Caco-2 (cell line): ENCODE measurements at regions not wholly inside any gene's neighbourhood (a gene's known extent, or its start where the extent isn't known, plus 50 kb on each side); places are given as distances from the start of the nearest gene placed in this dataset.

ENCODE experiments used
- BruUV-seq: library from RNA; stranded (reverse); fragments of 400-500 nt; replicated peaks from 2 replicates; lab custom pipeline; 2021; lab: Mats Ljungman, UMichigan
- CTCF ChIA-PET: fragments of 300-600 bp; sonication (Branson Sonifier 250); formaldehyde crosslinking; loops from one replicate; lab custom pipeline; 2022; ENCODE audit warnings: antibody characterized with exemption; lab: Charles Lee
- POLR2A ChIA-PET: fragments of 300-600 bp; sonication (Branson Sonifier 250); formaldehyde crosslinking; loops from one replicate; lab custom pipeline; 2022; ENCODE audit warnings: antibody characterized with exemption; lab: Charles Lee
- DNase-seq, 2 experiments: peaks; one replicate each; pipeline versions ENCODE4 v3.0.0 to v3.0.0-alpha.2; 2020 to 2022
- H3K27me3 ChIP-seq: replicated peaks from 2 replicates; pipeline ENCODE4 v1.6.0; 2011; ENCODE audit warnings: low read length; ENCODE audit not compliant: control insufficient read depth, insufficient read depth
- H3K36me3 ChIP-seq: 2 replicates; pipeline ENCODE4 v1.5.1; 2011; ENCODE audit warnings: low read length; ENCODE audit not compliant: control insufficient read depth, insufficient read depth
- H3K4me1 ChIP-seq: fragments of 250-450 bp; sonication (Bioruptor Pico); 2 replicates; pipeline ENCODE4 v1.5.1; 2020; ENCODE audit warnings: mild to moderate bottlenecking
- H3K4me3 ChIP-seq: 2 replicates; pipeline ENCODE4 v1.5.1; 2011; ENCODE audit warnings: low read depth, mild to moderate bottlenecking, control low read depth, low read length
- H3K9me3 ChIP-seq: fragments of 250-450 bp; sonication (Bioruptor Pico); 2 replicates; pipeline ENCODE4 v1.5.1; 2020; ENCODE audit warnings: mild to moderate bottlenecking, moderate library complexity
- H3K27ac Mint-ChIP-seq: one replicate; pipeline ENCODE4 v1.8.0; 2022; ENCODE audit warnings: mixed read lengths; ENCODE audit not compliant: unreplicated experiment
- H3K27me3 Mint-ChIP-seq: one replicate; pipeline ENCODE4 v1.8.0; 2022; ENCODE audit warnings: mixed read lengths; ENCODE audit not compliant: insufficient read depth, unreplicated experiment
- H3K36me3 Mint-ChIP-seq: one replicate; pipeline ENCODE4 v1.8.0; 2022; ENCODE audit warnings: mild to moderate bottlenecking, mixed read lengths; ENCODE audit not compliant: insufficient read depth, unreplicated experiment
- H3K4me1 Mint-ChIP-seq: one replicate; pipeline ENCODE4 v1.8.0; 2022; ENCODE audit warnings: low read depth, mixed read lengths; ENCODE audit not compliant: unreplicated experiment
- H3K4me3 Mint-ChIP-seq: one replicate; pipeline ENCODE4 v1.8.0; 2022; ENCODE audit warnings: mild to moderate bottlenecking, moderate library complexity, mixed read lengths; ENCODE audit not compliant: unreplicated experiment
- H3K9me3 Mint-ChIP-seq: one replicate; pipeline ENCODE4 v1.8.0; 2022; ENCODE audit warnings: mixed read lengths; ENCODE audit not compliant: unreplicated experiment
- CTCF ChIP-seq, 2 experiments: fragments of 200-600 bp in 1 of 2; IDR thresholded peaks; 1 replicate in 1 of 2; 2 replicates in 1 of 2; pipeline versions ENCODE4 v1.5.1 to v1.8.0; 2011 to 2022; ENCODE audit warnings: antibody characterized with exemption in 1 of 2, control low read depth in 1 of 2, inconsistent platforms in 1 of 2, low read depth in 1 of 2, low read length in 1 of 2, mild to moderate bottlenecking in 1 of 2, moderate library complexity in 1 of 2; ENCODE audit not compliant: insufficient read depth in 1 of 2, severe bottlenecking in 1 of 2, unreplicated experiment in 1 of 2
- intact Hi-C: fragments of 100-400 bp; cut with micrococcal nuclease; formaldehyde crosslinking; loops from one replicate; pipeline ENCODE4 v1.10.0; 2022; ENCODE audit not compliant: unreplicated experiment

- no peaks in the 10 kb centered on the region for H3K9me3 ChIP-seq
- no peaks in the 10 kb centered on the region for H3K4me1 ChIP-seq
- Mint-ChIP-seq H3K27ac (no peak overlapping the region), H3K4me3 (no peak overlapping the region), H3K9me3 (no peaks in the 10 kb centered on the region), H3K4me1 (no peaks in the 10 kb centered on the region), H3K27me3 (peaks cover 15% of the 10 kb centered on the region), H3K36me3 (no peaks in the 10 kb centered on the region)
- no peak for DNase-seq
- intact Hi-C loops = loop anchor here (10.0 kb wide), 2 partner anchors 135 to 245 kb away; partner anchors contain the start of genes CRHR1 and MAPT
- TF ChIP-seq CTCF (IDR thresholded peaks at IDR 0.05; ENCODE audit: insufficient read depth in 1 of 2, low read depth in 1 of 2, low read length in 1 of 2, severe bottlenecking in 1 of 2, unreplicated experiment in 1 of 2) = no peak
- no peaks in the 10 kb centered on the region; the same call in 1 of the 2 replicates for H3K27me3 ChIP-seq
- no peak overlapping the region for H3K4me3 ChIP-seq
- no TSS peak for BruUV-seq
- ChIA-PET POLR2A (no interaction called here), CTCF (no interaction called here)
- no peaks in the 10 kb centered on the region for H3K36me3 ChIP-seq
Measured at GRCh38 chr17:45649796-45650195, 134.3 kb upstream of the CRHR1 start.

GRCh38 chr17:45650561-45650960, 133.6 kb upstream of the CRHR1 start:
- POLR2A ChIA-PET = no interaction called here
- no peaks in the 10 kb centered on the region; the same call in 1 of the 2 replicates for H3K27me3 ChIP-seq
- no TSS peak for BruUV-seq

GRCh38 chr17:45651145-45651709, 132.9 kb upstream of the CRHR1 start:
- Histone ChIP-seq H3K36me3 (no peaks in the 10 kb centered on the region), H3K4me3 (no peak overlapping the region), H3K9me3 (no peaks in the 10 kb centered on the region), H3K27me3 (no peaks in the 10 kb centered on the region; the same call in 1 of the 2 replicates), H3K4me1 (no peaks in the 10 kb centered on the region)
- CTCF ChIA-PET = no interaction called here
- TF ChIP-seq CTCF (IDR thresholded peaks at IDR 0.05; ENCODE audit: insufficient read depth in 1 of 2, low read depth in 1 of 2, low read length in 1 of 2, severe bottlenecking in 1 of 2, unreplicated experiment in 1 of 2) = no peak
- no peak overlapping the region for H3K27ac Mint-ChIP-seq
- H3K4me3 Mint-ChIP-seq = no peak overlapping the region
- DNase-seq = no peak
- H3K36me3 Mint-ChIP-seq = no peaks in the 10 kb centered on the region
- POLR2A ChIA-PET = no interaction called here
- H3K27me3 Mint-ChIP-seq = peaks cover 12% of the 10 kb centered on the region
- H3K9me3 Mint-ChIP-seq = no peaks in the 10 kb centered on the region
- BruUV-seq = no TSS peak
- no peaks in the 10 kb centered on the region for H3K4me1 Mint-ChIP-seq
- intact Hi-C loops = no loop called here

More at GRCh38 chr17:45650561-45650960, 133.6 kb upstream of the CRHR1 start:
- no peak for DNase-seq
- no peaks in the 10 kb centered on the region for H3K36me3 ChIP-seq
- no peaks in the 10 kb centered on the region for H3K4me1 Mint-ChIP-seq
- no peaks in the 10 kb centered on the region for H3K9me3 ChIP-seq
- H3K4me1 ChIP-seq = no peaks in the 10 kb centered on the region
- H3K9me3 Mint-ChIP-seq = no peaks in the 10 kb centered on the region
- H3K27ac Mint-ChIP-seq = no peak overlapping the region
- TF ChIP-seq CTCF (IDR thresholded peaks at IDR 0.05; ENCODE audit: insufficient read depth in 1 of 2, low read depth in 1 of 2, low read length in 1 of 2, severe bottlenecking in 1 of 2, unreplicated experiment in 1 of 2) = no peak
- no peak overlapping the region for H3K4me3 Mint-ChIP-seq
- H3K36me3 Mint-ChIP-seq = no peaks in the 10 kb centered on the region
- intact Hi-C loops = no loop called here
- H3K27me3 Mint-ChIP-seq = peaks cover 12% of the 10 kb centered on the region
- H3K4me3 ChIP-seq = no peak overlapping the region
- CTCF ChIA-PET = no interaction called here
